HG02938 (cell line): ENCODE measurements at regions not wholly inside any gene's neighbourhood (a gene's known extent, or its start where the extent isn't known, plus 50 kb on each side); places are given as distances from the start of the nearest gene placed in this dataset.
"Not testable (repeated sequence)": the region's sequence is repeated elsewhere in the genome, so short reads cannot be mapped to it uniquely, and the experiment has no call there.

ENCODE experiments used
- ATAC-seq: cut with Tn5 transposase; IDR thresholded peaks from one replicate; pipeline ENCODE4 v1.9.1; 2021; ENCODE audit warnings: mild to moderate bottlenecking, moderate library complexity; ENCODE audit not compliant: unreplicated experiment

DNA sequence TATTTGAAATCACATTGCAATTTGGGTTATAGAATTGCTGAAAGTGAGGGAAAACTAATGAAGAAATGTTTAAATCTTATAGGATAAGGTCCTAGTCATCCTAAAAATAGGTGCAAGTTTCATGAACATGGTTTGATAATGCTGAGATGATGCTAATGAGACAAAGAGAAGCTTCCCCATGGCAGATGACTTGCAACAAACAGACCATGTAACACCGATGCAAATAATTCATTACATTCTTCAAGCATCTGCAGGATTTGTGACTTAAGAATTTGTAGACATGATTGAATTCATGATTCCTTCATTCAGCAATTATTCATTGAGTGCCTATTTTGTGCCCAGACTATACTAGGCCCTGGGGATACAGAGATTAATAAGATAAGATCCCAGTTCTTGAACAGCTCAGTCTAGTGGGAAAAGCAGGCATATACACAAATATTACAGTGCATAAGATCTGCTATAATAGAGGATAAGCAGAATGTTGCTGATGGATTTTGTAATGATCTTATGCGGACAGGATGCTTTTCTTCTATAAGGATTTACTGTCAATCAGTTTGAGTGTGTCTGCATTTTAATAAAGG is 367.9 kb upstream of the GBE1 start:
- no peak for ATAC-seq

DNA sequence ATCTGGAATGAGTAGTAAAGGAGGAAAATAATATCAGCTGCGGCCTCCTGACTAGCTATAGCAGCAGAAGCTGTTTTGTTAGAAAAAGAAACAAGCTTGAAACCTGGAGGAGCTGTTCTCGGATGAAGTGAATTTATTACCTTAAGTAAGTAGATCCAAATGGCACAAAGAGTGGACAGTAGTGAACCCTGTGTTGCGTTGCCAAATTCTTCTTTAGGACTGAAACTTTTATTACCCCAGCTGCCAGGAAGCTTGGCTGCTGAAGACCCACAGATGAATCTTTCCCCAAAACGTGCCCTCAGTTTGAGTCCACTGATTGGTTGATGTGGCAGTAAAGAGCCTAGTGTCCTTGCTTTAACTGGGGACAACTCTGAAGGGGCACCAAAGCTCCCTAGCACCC is 366.8 kb upstream of the GBE1 start:
- ATAC-seq = no peak

DNA sequence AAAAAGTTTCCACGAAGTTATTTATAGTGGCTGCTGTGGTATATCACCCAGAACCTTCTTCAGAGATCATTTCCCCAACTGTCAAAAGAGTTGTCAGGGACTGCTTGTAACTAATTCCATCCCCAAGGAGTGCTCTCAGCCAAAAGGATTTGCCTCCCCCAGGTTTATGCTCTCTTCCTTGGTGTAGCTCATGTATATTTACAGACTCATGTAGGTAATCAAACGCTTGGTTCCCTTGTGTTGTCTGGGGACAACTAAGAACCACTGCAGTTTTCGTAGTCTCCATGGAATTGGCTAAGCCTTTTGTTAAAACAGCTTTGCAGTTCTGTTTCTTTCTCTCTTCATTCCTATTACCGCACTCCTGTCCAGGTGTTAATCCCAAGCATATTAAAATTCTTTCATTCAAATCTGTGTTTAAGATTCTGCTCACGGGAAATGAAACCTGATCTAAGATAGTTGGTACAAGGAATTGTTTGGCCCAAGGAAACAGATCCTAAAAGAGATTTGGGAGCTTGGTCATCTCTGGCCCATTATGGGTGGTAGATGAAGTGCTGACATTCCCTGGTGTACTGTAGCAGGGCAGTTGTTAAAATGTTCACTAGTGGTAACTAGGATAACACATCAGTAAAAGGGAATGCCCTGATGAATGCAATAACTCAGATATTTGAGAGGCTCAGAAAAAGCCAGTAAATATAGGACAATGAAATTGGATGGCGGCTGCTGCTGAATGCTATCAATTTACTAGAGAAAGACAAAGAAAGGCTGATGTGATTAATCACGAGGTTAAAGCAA is 361.3 kb upstream of the GBE1 start:
- no peak for ATAC-seq

- no peak for ATAC-seq
Observed at GRCh38 chr3:82114589-82114988, 353.1 kb upstream of the GBE1 start.

- not testable (repeated sequence) for ATAC-seq
Observed at GRCh38 chr3:82110721-82111120, 349.3 kb upstream of the GBE1 start.

GRCh38 chr3:82103241-82103640 is 341.8 kb upstream of the GBE1 start:
- no peak for ATAC-seq

GRCh38 chr3:82100378-82100777 is 338.9 kb upstream of the GBE1 start:
- no peak for ATAC-seq

- ATAC-seq = no peak
Observed at GRCh38 chr3:82093641-82094040, 332.2 kb upstream of the GBE1 start.

GRCh38 chr3:82088749-82089148 is 327.3 kb upstream of the GBE1 start:
- ATAC-seq = peak; percentile 63

DNA sequence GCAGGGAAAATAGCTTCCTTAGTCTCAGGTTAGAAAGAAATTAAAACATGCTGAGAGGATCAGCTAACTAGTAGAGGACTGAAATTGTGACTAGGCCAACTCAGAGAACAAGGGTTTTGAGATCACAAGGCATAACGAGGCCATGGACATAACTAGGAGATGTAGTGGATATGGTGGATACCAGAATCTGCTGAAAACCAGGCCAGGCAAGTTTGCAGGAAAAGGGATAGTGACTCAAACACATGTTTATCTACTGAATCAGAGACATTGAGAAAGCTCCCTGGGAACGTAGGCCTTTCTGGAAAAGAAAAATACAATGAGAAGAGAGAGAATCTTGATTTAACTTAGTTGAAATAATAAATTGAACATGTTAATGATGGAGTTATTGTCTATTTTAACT is 326.5 kb upstream of the GBE1 start:
- ATAC-seq = no peak

- no peak for ATAC-seq
Observed at GRCh38 chr3:82085851-82086475, 324.5 kb upstream of the GBE1 start.

DNA sequence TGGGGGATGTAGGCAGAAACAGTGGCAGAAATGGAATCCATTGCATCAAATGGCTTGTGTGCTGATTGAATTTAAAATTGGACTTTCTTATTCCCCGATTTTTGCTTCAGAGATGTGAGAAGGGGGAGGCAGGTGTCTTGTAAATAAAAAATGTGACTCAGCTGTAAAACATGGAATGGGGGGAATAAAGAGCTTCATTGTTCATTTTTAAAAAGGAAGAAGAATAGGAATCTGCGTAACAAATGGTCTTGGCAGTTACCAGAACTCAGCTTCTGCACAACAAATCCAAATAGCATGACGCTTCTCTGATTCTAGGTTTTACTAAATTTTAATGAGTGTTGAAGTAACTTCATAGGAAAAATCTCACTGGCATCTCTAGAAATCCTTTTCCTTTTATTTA is 323.9 kb upstream of the GBE1 start:
- ATAC-seq = no peak

DNA sequence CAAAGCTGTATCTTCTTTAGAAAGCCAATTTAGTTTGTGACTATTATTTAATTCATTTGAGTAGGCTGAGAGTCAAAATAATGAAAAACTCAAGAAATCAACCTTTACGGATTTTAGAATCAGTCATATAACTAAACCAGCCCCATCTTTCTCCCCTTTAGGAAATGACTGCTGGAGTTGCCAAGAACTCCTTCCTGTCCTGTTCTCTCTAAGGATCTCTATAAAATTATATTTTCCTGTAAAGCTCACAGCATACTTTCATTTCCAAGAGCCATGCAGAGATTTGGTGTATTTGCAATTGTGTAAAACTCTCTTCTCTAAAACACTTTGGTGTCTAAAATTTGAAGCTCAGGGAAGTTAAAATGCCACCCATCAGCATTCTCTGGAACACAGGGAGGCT is 323.4 kb upstream of the GBE1 start:
- no peak for ATAC-seq

GRCh38 chr3:82082796-82083195 is 321.4 kb upstream of the GBE1 start:
- no peak for ATAC-seq

DNA sequence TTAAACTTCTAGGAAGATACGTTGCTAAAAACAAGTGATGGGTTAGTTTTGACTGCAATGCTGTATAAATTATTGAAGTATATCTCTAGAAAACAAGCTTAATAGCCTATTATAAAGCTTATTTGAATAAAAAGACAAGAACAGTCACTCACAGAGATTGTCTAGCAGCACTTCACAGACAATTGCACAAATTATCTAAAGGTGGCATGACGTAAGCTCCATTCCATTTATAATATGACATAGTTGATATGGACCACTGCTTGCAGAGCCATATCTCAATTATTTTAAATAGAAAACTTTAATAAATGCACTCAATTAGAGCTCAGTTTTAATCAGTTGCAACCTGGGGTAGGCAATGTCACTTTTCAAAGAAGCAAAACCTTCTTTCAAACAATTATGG is 319.9 kb upstream of the GBE1 start:
- ATAC-seq = no peak

DNA sequence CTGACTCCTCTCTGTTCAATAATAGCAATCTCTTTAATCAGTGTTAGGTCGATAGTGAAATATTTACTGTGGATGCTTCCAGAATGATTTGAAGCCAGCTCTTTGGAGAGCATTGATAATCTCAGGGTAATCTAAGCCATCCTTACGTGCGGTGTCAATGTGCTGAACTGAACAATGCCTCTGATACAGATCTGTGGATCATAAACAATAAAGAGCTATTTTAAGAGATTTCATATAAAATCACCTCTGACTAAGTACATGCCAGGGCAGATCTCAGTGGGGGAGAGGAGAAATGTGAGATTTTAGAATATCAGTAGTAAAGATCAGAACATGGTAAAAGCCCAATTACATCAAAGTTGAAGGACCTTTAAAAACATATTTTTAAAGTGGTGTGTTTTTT is 319.3 kb upstream of the GBE1 start:
- ATAC-seq = no peak

DNA sequence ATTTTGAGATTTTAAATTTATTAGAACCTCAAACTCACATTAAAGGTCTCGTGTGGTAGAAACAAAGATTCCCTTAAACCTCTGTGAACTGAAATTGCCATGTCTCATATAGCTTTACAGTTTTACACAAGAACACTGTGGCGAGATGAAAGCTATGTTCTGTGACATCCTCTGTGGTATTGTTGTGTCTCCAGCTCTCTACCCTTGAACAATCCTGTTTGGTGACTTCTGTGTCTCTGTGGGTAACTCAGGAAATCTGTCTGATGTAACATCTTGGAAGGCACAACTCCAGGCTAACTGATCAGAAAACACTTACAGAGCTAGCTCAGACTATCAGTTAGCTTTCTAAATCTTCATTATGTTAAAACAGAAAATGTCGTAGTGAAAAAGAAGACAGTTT is 318.8 kb upstream of the GBE1 start:
- ATAC-seq = no peak

DNA sequence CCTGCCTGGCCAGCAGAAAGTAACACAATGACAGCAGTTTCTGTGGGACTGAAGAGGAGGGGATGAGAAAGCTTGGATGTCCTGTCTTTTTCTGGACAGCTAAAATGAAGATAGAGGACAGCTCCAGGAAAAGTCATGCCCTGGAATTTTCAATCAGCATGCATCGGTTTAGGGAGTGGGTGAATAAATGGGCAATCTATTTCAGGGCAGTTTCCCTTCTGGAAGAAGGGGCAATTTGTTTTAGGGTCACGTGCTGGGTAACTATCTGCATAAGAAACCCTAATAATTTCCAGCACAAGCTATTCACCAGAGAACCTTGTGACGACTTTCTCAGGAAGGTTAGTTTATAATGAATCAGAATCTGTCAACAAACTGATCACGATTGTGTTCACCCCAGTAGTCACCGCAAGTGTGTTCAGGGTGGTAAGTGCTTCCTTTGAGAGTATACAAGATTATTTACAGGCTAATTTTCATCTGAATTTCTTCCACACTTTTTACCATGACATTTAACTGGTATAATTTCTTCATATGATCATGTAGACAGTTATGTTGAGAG is 318.0 kb upstream of the GBE1 start:
- ATAC-seq = no peak

GRCh38 chr3:82078246-82078645 is 316.8 kb upstream of the GBE1 start:
- no peak for ATAC-seq

DNA sequence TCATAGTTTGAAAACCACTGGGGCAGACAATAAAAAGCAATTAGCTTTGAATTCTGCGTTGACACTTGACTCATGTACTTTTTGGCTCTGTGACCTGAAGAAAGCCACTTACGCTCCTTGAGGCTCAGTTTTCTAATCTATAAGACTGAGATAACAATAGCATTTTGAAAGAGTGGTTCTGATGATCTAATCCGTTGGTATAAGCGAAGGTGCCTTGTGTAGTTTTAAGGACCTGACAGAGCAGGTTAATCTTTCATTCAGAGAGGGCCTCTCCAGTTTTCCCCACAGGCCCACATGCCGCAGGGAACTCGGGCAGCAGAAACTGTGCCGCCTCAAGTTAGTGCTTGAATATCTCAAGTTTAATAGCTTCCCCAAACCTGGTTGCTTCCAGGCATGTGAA is 306.0 kb upstream of the GBE1 start:
- ATAC-seq = no peak

DNA sequence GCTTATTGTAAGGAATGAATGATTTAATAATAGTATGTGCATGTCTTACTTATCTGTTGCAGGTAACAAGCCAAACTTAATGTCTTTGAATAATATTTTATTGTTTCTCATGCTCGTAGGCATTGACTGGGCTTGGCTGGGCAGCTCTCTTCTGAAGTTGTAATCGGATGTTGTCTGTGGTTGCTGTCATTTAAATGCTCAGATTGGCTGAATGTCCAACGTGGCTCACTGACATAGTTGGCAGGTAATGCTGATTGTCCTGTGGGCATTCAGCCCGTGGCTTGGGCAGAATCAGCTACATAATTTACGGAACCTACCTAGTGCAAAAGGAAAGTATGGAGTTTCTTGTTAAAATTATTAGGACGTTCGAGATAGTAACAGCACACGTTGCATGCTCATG is 297.4 kb upstream of the GBE1 start:
- no peak for ATAC-seq

GRCh38 chr3:82055792-82056191 is 294.3 kb upstream of the GBE1 start:
- no peak for ATAC-seq
